NCI-H524 treated with DMSO at 0.1 percent for 48 hours (cell line): ENCODE measurements at regions not wholly inside any gene's neighbourhood (a gene's known extent, or its start where the extent isn't known, plus 50 kb on each side); places are given as distances from the start of the nearest gene placed in this dataset.
A peak's percentile ranks its signal among the peaks of the same experiment; 100 is the strongest.

Experiments used
- DNase-seq: peaks from one replicate; lab custom pipeline; 2025; lab: John Stamatoyannopoulos, UW

DNA sequence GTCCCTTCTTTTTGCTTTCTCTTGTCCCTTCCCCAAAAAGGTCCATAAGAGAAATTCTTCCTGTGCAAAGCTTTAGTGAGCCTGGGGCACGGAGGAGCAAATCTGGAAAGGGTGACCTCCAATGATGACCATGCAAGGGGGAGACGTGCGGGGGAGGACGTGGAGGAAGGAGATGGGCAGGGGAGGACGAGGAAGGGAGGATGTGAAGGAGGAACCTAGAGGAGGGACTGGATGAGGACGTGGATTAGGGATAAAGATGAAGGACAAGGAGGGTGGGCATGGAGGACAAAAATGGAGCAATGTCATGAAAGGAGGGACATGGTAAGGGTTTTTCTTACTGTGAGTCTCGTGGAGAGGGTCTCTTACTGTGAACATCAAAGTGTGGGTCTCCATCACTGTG, 139.5 kb downstream of the ERMARD start:
- no peak for DNase-seq

DNA sequence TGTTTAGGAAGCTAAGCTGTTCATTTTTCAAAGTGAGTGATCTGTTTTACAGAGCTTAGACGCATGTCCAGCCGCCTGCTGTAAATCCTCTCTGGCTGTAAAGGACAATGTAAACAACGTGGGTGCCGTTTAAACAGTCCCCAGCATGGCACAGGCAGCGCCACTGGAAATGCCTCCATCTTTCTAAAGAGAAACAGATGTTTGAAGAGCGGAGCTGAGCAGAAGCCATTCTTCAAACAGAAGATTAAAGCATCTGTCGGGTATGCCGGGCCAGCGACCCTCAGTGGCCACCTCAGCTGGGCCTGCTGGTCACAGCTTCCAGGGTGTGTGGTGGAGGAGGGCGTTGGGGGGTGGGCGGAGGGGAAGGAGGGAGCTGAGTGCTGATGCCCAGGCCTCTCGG, 138.6 kb downstream of the ERMARD start:
- DNase-seq: no peak

DNA sequence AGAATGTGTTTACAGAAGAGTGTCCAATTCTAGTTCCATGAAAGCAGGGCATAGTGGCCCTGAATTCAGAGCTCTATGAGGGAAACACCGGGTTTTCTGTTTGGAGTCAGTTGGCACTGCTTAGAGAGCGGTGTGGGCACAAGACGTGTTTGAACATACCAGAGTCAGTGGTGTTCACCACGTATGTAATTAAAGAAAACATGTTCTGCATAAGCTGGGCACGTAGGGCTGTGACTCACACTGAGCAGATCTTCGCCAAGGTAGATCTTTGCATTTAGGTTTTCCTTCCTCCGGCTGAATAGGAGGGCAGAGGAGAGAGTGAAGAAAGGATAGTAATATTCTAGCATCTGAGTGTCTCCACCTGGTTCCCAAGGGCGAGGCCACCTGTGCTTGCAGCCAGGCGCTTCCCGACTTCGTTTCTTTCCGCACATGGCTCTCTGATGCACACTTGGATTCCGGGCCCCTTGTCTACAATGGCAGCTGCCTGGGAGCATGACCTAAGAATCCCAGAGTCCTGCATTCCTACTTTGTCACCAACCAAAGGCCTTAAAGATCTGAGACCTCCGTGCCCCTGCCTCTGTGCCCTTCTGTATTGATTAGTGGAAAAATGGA, 136.2 kb downstream of the ERMARD start:
- DNase-seq: no peak

DNA sequence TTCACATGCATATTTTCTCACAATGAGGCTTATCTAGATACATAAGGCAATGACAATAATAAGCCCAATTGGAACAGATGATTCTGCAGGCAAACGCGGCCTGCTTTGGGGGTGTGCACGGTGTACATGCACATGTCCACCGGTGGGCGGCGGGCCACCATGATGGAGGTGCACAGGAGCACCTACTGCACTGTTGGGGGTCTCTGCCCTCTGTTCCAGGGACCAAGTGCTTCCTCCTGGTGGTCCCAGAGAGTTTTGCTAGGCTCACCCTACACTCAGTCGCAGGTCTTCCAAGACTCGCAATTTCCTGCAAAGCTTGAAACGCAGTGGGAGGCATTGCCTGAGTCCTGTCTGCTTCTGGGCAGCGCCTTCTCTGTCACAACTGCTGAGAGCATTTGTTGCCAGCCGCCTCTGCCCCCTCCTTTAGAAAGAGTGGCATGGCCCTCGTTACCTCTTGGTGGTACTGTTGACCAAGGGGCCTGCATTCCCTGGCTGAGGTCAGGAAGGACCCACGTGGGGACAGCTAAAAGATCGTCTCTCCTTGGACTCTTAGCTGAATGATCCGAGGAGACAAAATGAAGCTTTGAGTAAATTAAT, 135.3 kb downstream of the ERMARD start:
- no peak for DNase-seq

DNA sequence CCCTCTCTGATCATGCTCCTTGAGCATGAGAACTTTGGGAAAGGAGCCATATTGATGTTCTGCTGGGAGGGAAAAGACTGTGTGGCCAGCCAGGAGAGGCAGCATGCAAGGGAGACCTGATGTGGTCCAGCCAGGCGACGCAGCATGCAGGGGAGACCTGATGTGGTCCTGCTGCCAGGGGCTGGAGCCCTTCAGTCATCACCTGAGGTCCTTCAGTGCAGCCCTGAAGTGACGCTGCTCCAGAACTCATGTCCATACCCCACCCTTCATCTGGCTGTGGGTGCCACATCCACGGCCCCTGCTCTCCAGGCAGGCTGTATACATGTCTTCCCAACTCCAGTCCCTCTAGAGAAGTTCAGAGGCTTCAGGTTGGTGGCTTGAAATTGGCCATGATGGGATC, 134.4 kb downstream of the ERMARD start:
- no peak for DNase-seq

DNA sequence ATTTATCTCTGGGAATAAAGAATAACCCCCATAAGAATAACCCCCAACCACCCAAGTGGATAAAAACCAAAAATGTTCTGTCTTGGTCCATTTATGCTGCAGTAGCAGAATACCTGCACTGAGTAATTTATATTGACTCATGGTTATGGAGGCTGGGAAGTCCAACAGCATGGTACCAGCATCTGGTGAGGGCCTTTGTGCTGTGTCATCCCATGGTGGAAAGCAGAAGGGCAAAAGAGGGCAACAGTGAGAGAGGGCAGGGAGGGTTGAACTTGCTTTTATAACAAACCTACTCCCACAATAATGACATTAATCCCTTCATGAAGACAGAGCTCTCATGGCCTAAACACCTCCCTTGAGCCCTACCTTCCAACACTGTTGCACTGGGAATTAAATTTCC, 133.7 kb downstream of the ERMARD start:
- no peak for DNase-seq

DNA sequence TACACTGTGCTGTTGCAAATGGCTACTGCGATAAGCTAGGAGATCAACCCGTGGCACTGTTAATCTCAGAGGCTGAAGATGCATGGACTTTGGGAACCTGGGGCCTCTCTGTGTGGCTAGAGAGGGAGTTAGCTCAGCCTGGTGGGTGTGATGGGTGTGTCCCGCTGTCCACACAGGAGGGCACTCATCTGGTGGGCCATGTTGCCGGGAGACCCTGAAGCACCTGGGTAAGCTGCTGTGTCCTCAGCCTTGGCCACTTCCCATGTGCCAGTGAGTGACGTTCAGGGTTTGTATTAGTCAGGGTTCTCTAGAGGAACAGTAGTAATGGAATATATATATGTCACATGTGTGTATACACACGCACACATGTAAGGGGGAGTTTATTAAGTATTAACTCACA, 132.7 kb downstream of the ERMARD start:
- DNase-seq: no peak

DNA sequence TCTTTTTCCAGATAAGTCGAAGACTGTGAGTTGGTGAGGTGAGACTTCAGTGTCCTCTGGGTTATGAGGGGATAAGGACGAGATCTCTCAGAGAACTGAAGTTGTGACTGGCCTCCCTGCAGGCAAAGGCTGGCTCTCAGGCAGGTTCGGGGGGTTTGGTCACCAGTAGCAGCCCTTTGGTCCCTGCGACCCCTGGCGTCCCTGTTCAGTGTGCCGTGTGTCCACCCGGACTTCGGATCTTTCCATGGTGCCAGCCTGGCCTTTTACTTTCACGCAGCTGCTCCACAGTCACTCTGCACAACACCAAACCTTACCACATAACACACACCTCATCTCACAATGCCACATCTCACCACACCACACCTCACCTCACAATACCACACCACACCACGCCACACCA, 131.9 kb downstream of the ERMARD start:
- DNase-seq: no peak

DNA sequence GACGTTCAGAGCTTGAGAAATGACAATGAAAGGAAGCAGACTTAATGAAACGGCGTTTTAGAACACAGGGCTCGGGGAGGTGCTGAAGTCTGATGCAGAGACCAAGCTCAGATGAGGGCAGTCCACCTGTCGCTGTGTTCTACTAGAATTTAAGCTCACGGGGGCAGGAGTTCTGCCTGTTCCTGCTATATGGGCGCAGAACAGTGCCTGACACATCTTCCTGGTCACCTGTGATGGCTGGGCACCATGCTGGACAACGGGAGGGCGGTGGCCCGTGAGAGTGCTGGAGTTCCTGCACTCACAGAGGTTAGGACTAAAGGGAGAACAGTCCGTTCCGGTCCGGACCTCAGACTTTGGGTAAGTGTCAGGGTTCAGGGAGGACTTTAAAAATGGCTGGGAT, 130.6 kb downstream of the ERMARD start:
- no peak for DNase-seq

DNA sequence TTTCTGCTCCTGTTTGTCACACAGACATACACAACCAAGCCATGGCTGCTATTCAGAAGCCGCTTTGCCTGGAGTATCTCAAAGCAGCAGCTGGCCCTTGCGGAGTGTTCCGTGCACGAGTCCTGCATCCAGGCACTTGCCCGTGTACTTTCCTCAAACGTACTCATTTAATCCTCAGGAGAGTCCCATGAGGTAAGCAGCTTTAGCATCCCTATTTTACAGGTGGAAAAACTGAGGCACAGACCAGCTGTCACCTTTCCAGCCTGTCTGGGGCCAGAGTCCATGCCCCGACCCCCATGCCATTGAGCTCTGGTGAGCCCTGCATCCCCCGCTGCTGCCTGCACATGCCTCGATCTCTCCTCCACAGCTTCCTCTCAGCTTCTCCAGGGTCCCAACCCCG, 130.0 kb downstream of the ERMARD start:
- no peak for DNase-seq

DNA sequence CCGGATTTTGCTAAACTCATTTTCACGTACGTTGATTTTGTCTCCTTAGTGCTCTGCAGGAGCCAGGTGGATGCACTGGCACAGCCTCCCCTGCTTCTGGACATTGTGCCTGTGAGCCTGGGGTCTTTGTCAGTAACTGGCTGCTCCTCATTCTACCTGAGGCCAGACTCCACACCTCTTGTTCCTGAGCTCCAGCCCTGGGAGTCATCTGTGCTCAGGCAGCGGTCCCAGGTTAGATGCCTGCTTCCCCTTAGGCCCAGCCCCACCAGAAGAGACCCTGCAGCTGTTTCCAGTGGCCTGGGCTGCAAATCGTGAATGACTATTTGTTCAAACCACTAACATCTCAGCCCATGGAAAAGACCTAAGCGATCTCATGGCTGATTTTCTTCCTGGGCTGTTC, 129.1 kb downstream of the ERMARD start:
- DNase-seq: no peak

DNA sequence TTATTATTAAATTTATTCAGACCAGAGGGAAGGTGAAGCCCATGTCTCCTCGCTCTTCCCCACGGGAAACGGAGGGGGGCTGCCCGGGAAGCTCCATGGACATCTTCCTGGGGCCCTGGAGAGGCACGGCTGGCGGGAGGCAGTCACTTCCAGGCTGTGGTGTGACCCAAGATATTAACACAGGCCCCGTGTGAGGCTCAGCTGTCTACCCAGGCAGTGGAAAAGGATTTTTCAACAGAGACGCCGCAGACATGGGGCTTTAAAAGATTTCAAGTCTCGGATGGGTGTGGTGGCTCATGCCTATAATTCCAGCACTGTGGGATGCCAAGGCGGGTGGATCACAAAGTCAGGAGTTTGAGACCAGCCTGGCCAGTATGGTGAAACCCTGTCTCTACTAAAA, 117.9 kb downstream of the ERMARD start:
- no peak for DNase-seq

DNA sequence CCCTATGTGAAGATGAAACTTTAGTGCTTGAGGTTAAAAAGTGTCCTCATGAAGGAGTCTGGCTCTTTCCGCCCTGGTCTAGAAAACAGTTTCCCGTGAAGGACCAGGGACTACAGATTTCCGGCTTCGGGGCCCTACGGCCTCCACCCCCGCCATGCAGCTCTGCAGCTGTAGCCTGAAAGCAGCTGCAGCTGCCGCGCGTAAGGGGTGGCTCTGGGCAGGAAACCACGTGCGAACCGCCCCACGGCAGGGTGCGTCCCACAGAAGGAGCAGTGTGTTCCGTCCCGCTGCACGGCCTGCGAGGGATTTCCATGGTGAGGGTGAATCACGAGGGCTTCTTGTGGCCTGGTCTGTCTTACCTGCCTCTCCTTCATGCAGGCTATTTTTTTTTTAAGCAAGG, 117.0 kb downstream of the ERMARD start:
- no peak for DNase-seq

DNA sequence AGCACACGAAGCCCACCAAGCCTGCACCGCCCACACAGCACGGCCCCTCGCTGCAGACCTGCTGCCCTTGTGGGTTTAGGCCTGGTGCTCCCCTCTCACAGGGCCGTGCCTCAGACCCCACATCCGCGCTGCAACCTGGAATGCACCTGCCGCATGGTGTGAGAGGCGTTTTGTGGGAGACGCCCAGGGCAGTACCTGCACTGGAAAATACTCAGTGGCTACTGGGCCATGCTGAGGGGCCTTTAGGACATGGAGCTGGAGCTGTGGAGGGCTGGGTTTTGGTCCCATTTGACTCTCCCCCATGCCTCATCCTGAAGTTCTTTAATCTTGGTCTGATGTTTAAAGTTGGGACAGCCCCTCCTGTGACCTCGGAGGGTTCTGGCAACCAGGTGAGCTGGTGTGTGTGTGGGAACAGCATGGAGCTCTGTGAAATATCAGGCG, 116.3 kb downstream of the ERMARD start:
- no peak for DNase-seq

DNA sequence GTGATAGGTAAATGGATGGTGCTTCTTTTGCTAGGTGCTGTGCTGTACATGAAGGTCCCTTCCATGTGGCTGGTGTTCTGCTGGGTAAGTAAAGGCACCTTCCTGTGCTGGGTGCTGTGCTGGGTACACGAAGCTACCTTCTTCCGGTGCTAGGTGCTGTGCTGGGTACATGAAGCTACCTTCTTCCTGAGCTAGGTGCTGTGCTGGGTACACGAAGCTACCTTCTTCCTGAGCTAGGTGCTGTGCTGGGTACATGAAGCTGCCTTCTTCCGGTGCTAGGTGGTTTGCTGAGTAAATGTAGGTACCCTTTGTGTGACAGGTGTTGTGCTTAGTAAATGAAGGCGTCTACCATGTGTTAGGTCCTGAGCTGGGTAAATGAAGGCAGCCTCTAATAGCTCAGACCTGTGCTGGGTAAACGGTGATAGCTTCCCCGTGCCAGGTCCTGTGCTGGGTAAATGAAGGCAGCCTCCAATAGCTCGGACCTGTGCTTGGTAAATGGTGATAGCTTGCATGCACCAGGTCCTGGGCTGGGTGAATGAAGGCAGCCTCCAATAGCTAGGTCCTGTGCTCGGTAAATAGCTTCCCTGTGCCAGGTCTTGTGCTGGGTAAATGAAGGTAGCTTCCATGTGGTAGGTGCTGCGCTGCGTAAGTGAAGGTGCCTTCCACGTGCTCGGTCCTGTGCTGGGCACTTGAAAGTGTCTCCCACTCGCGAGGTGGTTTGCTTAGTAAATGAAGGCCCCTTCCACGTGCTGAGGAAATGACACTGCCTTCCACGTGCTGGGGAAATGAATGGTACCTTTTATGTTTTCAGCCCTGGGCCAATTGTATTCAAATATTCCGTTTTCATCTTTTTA, 115.5 kb downstream of the ERMARD start:
- DNase-seq: no peak

DNA sequence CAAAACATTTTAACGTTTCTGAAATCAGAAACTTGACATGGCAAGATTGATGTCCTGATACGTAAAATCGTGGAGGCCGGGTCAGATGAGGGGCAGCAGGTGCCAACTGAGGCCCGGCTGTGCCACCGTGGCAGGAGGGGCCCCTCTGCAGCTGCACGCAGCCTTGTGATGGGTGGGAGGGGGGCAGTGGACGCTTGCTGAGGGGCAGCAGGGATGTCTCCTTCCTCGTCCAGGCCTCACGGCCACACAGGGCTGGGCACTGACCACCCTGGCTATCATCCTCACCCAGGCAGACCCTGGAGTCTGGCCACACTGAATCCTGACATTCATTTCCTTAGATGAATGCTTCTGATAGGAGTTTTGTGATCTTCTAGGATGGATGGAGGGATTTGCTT, 114.7 kb downstream of the ERMARD start:
- DNase-seq: no peak

DNA sequence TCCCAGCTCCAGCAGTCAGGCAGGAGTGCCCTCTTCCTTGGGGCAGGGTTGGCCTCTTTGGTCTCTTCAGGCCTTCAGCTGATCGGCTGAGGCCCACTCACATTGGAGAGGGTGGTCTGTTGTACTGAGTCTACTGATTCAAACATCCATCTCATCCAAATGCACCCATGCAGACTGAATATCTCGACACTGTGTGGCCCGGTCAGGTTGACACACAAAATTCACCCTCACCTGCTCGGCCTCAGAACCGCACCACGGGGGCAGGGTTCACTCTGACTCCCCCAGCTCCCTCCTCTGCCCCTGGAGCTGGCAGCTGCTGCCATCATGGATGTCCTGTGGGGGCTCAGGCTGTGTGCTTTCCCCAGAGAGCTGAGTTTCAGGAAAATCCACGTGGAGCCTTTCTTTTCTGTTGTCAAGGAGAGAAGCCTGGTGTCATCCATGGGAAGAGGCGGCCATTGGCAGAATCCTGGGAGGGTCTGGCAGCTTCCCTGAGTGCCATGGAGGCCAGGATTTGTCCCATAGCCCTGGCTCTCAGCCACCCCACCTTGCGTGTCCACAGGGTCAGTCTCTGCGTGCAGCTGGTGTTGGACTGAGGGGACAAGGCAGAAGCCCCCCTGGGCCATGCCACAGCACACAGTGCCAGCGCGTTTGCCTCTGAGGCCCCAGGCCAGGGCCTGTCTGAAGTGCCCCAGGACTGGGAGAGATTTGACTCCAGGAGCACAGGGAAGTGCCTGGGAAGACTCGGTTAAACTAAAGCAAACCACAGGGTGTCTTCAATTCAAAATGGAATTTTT, 114.1 kb downstream of the ERMARD start:
- DNase-seq: no peak

DNA sequence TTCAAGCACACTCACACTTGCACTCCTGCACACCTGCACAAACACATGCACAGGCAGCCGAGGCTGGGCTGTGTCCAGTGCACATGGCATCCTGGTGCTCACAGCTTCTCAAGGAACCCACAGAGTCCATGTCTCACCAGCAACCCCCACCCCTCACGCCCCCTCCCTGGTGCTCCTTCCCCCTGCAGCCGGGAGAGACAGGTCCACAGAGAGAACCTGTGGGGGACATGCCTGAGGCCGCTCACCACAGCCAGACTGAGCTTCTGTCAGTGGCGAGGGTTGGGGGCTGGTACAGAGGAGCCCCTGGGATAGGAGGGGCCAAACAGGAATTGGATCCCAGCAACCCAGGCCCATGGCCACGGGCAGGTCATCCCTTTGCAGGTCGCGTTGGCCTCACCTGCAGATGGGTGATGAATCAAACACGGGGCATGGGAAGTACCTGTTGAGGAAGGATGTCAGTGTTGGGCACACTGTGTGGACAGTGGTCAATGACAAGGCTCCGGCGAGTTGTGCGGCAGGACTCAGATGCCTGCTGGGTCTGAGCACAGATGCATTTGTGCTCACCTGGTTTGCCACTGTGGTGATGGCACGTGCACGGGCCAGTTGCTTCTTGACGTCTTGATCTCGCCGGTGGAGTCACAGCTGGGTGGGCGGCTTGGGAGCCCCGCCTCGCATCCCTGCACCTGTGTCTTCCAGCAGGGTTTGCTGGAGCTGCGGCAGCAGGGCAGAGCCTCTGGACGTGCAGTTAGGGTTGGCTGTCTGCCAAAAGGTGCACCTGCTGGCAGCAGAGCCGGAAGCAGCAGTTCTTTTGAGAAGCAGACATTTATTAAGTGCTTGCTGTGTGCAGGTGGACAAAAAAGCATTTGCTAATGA, 113.0 kb downstream of the ERMARD start:
- DNase-seq: peak; percentile 14

DNA sequence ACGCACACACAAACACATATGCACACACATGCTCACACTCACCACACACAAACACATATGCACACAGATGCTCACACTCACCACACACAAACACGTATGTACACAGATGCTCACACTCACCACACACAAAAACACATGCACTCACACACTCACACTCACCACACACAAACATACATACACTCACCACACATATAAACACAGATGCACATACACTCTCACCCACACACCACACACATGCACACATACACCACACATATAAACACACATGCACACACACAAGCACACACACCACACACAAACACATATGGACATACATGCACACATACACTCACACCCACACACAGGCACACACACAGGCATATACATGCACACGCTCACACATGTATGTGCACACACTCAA, 112.3 kb downstream of the ERMARD start:
- no peak for DNase-seq

DNA sequence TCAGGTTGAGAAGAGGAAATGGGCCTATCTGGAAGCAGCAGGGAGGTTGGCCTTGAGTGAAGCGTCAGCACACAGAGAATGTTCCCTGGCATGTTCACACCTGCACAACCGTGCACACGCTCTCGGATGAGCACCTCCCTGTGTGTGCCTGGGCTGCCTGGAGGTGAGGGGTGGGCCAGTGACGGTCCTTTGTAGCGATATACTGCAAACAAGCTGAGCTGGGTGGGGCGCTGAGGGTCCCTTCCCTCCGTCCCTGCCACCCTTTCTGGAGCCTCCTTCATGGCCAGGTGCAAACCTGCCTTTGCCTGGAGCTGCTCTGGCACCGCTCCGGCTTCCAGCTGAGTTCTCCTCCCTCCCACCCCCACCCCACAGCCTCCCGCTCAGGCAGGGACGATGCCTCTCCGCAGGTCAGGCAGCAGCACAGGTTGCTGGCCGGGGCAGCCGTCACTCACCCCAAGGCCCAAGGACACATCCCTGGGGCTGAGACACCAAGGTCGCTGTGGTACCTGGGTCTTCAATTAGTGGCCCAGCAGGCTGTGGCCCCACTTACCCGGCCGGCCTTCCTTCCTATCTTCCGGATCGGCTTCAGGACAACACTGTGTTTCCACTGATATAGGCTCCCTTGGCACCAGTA, 111.6 kb downstream of the ERMARD start:
- no peak for DNase-seq
